ENCODE measurements at regions not wholly inside any gene's neighbourhood (a gene's known extent, or its start where the extent isn't known, plus 50 kb on each side); places are given as distances from the start of the nearest gene placed in this dataset.

- Histone ChIP-seq H3K9ac (ENCODE audit: low read depth, low read length, poor library complexity, severe bottlenecking) (no peak overlapping the region), H3K27me3 (ENCODE audit: insufficient read depth, low read length, poor library complexity, severe bottlenecking) (no peaks in the 10 kb centered on the region), H3K4me3 (ENCODE audit: low read length, poor library complexity, severe bottlenecking) (no peak overlapping the region), H3K36me3 (ENCODE audit: insufficient read depth, low read length) (no peaks in the 10 kb centered on the region), H4K20me1 (ENCODE audit: insufficient read depth, low read length, poor library complexity, severe bottlenecking) (no peaks in the 10 kb centered on the region), H2AFZ (ENCODE audit: low read length) (no peak overlapping the region), H3K4me1 (ENCODE audit: insufficient read depth, low read length, poor library complexity, severe bottlenecking) (no peaks in the 10 kb centered on the region), H3F3A (ENCODE audit: low read depth) (no peaks in the 10 kb centered on the region), H3K4me2 (ENCODE audit: low read depth, low read length, poor library complexity, severe bottlenecking) (no peak overlapping the region), H3K9me2 (replicated peaks; ENCODE audit: low read depth, low read length) (no peaks in the 10 kb centered on the region), H3K79me2 (ENCODE audit: insufficient read depth, low read length) (no peaks in the 10 kb centered on the region), H3K9me3 (ENCODE audit: insufficient read depth, low read depth, low read length) (no peaks in the 10 kb centered on the region)
- TF ChIP-seq EZH2phosphoT487 (IDR thresholded peaks at IDR 0.05; ENCODE audit: borderline replicate concordance) (no peak), CTCF (conservative IDR thresholded peaks at IDR 0.05; ENCODE audit: low read length) (no peak)
Measured at GRCh38 chr3:106703524-106703923, 673.7 kb upstream of the CCDC54 start.

- no peaks in the 10 kb centered on the region for H3K36me3 ChIP-seq (ENCODE audit: insufficient read depth, low read length)
- no peaks in the 10 kb centered on the region for H3K9me3 ChIP-seq (ENCODE audit: insufficient read depth, low read depth, low read length)
- no peak overlapping the region for H3K4me3 ChIP-seq (ENCODE audit: low read length, poor library complexity, severe bottlenecking)
- H3K27me3 ChIP-seq (ENCODE audit: insufficient read depth, low read length, poor library complexity, severe bottlenecking), result no peaks in the 10 kb centered on the region
- H3F3A ChIP-seq (ENCODE audit: low read depth), result no peaks in the 10 kb centered on the region
- no peak for TF ChIP-seq EZH2phosphoT487 (IDR thresholded peaks at IDR 0.05; ENCODE audit: borderline replicate concordance)
- TF ChIP-seq CTCF (conservative IDR thresholded peaks at IDR 0.05; ENCODE audit: low read length), result no peak
- H3K9me2 ChIP-seq (replicated peaks; ENCODE audit: low read depth, low read length), result no peaks in the 10 kb centered on the region
- H2AFZ ChIP-seq (ENCODE audit: low read length), result no peak overlapping the region
- H4K20me1 ChIP-seq (ENCODE audit: insufficient read depth, low read length, poor library complexity, severe bottlenecking), result no peaks in the 10 kb centered on the region
- no peak overlapping the region for H3K9ac ChIP-seq (ENCODE audit: low read depth, low read length, poor library complexity, severe bottlenecking)
- H3K79me2 ChIP-seq (ENCODE audit: insufficient read depth, low read length), result no peaks in the 10 kb centered on the region
- H3K4me2 ChIP-seq (ENCODE audit: low read depth, low read length, poor library complexity, severe bottlenecking), result no peak overlapping the region
- H3K4me1 ChIP-seq (ENCODE audit: insufficient read depth, low read length, poor library complexity, severe bottlenecking), result peaks cover 17% of the 10 kb centered on the region
Measured at GRCh38 chr3:106707347-106707746, 669.9 kb upstream of the CCDC54 start.

GRCh38 chr3:106710596-106710995 lies 666.6 kb upstream of the CCDC54 start:
- Histone ChIP-seq H3K36me3 (ENCODE audit: insufficient read depth, low read length) (no peaks in the 10 kb centered on the region), H4K20me1 (ENCODE audit: insufficient read depth, low read length, poor library complexity, severe bottlenecking) (no peaks in the 10 kb centered on the region), H3K27me3 (ENCODE audit: insufficient read depth, low read length, poor library complexity, severe bottlenecking) (no peaks in the 10 kb centered on the region), H3K9ac (ENCODE audit: low read depth, low read length, poor library complexity, severe bottlenecking) (no peak overlapping the region), H3K4me1 (ENCODE audit: insufficient read depth, low read length, poor library complexity, severe bottlenecking) (peaks cover 23% of the 10 kb centered on the region), H2AFZ (ENCODE audit: low read length) (peak overlapping the region; percentile 56; the same call in 1 of the 2 replicates), H3F3A (ENCODE audit: low read depth) (no peaks in the 10 kb centered on the region), H3K9me3 (ENCODE audit: insufficient read depth, low read depth, low read length) (no peaks in the 10 kb centered on the region), H3K79me2 (ENCODE audit: insufficient read depth, low read length) (no peaks in the 10 kb centered on the region), H3K4me2 (ENCODE audit: low read depth, low read length, poor library complexity, severe bottlenecking) (no peak overlapping the region), H3K9me2 (replicated peaks; ENCODE audit: low read depth, low read length) (no peaks in the 10 kb centered on the region), H3K4me3 (ENCODE audit: low read length, poor library complexity, severe bottlenecking) (no peak overlapping the region)
- TF ChIP-seq EZH2phosphoT487 (IDR thresholded peaks at IDR 0.05; ENCODE audit: borderline replicate concordance) (no peak), CTCF (conservative IDR thresholded peaks at IDR 0.05; ENCODE audit: low read length) (no peak)
